Ishikawa (cell line): ENCODE measurements at regions not wholly inside any gene's neighbourhood (a gene's known extent, or its start where the extent isn't known, plus 50 kb on each side); places are given as distances from the start of the nearest gene placed in this dataset.

Experiments
- CREB1 ChIP-seq: IDR thresholded peaks from 2 replicates; pipeline ENCODE4 v1.6.1; 2012; ENCODE audit warnings: low read depth
- EGR1 ChIP-seq: IDR thresholded peaks from 2 replicates; pipeline ENCODE4 v1.6.1; 2012
- MAX ChIP-seq: IDR thresholded peaks from 2 replicates; pipeline ENCODE4 v1.6.1; 2012
- RAD21 ChIP-seq: IDR thresholded peaks from 2 replicates; pipeline ENCODE4 v1.6.1; 2012; ENCODE audit warnings: low read depth
- REST ChIP-seq: IDR thresholded peaks from 2 replicates; pipeline ENCODE4 v1.6.1; 2012; ENCODE audit warnings: low read depth, mild to moderate bottlenecking
- TAF1 ChIP-seq: IDR thresholded peaks from 2 replicates; pipeline ENCODE4 v1.6.1; 2012; ENCODE audit warnings: low read depth, mild to moderate bottlenecking
- TEAD4 ChIP-seq: IDR thresholded peaks from 2 replicates; pipeline ENCODE4 v1.6.1; 2012
- YY1 ChIP-seq: IDR thresholded peaks from 2 replicates; pipeline ENCODE4 v1.6.1; 2012; ENCODE audit warnings: low read depth

- no peak for TF ChIP-seq YY1
- TF ChIP-seq TAF1: no peak
- TF ChIP-seq MAX: no peak
- TF ChIP-seq RAD21: no peak
- TF ChIP-seq CREB1: no peak
- TF ChIP-seq EGR1: no peak
- no peak for TF ChIP-seq TEAD4
- no peak for TF ChIP-seq REST
Observed at GRCh38 chr4:131764730-131765129, 1384.4 kb upstream of the PCDH10 start.
